IMR-90 (cell line): ENCODE measurements at regions not wholly inside any gene's neighbourhood (a gene's known extent, or its start where the extent isn't known, plus 50 kb on each side); places are given as distances from the start of the nearest gene placed in this dataset.

ENCODE experiments used
- ATAC-seq: fragments of 200-7000 bp; cut with Tn5 transposase; 2 replicates; pipeline ENCODE4 v1.9.1; 2020; ENCODE audit warnings: low read depth, mild to moderate bottlenecking, moderate library complexity
- BruUV-seq: library from RNA; stranded (reverse); fragments of 400-500 nt; replicated peaks from 2 replicates; lab custom pipeline; 2021; lab: Mats Ljungman, UMichigan
- CTCF ChIA-PET: fragments of 300-600 bp; formaldehyde crosslinking; extraction: SDS; loops from one replicate; lab custom pipeline; 2021; ENCODE audit warnings: antibody characterized with exemption; lab: Yijun Ruan, JAX
- POLR2A ChIA-PET: fragments of 300-600 bp; sonication (Branson Sonifier 250); formaldehyde crosslinking; loops from one replicate; lab custom pipeline; 2022; ENCODE audit warnings: antibody characterized with exemption; ENCODE audit not compliant: unreplicated experiment; lab: Charles Lee
- DNase-seq: peaks from one replicate; pipeline ENCODE4 v3.0.0; 2013
- H2AFZ ChIP-seq: replicated peaks from 2 replicates; pipeline ENCODE3; 2013; ENCODE audit warnings: low read length, mild to moderate bottlenecking; ENCODE audit not compliant: poor library complexity
- H2AK5ac ChIP-seq: 2 replicates; pipeline ENCODE4 v1.6.1; 2013; ENCODE audit warnings: low read depth, low read length, inconsistent platforms
- H2AK9ac ChIP-seq: replicated peaks from 2 replicates; pipeline ENCODE3; 2013; ENCODE audit warnings: mild to moderate bottlenecking, low read depth, low read length, moderate library complexity; ENCODE audit not compliant: poor library complexity
- H2BK120ac ChIP-seq: 2 replicates; pipeline ENCODE4 v1.6.1; 2013; ENCODE audit warnings: low read depth, low read length, inconsistent platforms
- H2BK15ac ChIP-seq: 3 replicates; pipeline ENCODE4 v1.6.1; 2013; ENCODE audit warnings: low read depth, low read length, inconsistent platforms
- H2BK20ac ChIP-seq: 2 replicates; pipeline ENCODE4 v1.6.1; 2013; ENCODE audit warnings: low read depth, mild to moderate bottlenecking, inconsistent platforms, low read length, moderate library complexity
- H2BK5ac ChIP-seq: 2 replicates; pipeline ENCODE4 v1.6.1; 2013; ENCODE audit warnings: mild to moderate bottlenecking, low read depth, low read length, inconsistent platforms; ENCODE audit not compliant: poor library complexity, severe bottlenecking
- H3K14ac ChIP-seq: replicated peaks from 2 replicates; pipeline ENCODE4 v1.6.1; 2013; ENCODE audit warnings: low read depth, low read length, inconsistent platforms
- H3K18ac ChIP-seq: 2 replicates; pipeline ENCODE4 v1.6.1; 2013; ENCODE audit warnings: low read depth, low read length, control low read depth
- H3K23ac ChIP-seq: 2 replicates; pipeline ENCODE4 v1.6.1; 2013; ENCODE audit warnings: low read depth, low read length, inconsistent platforms
- H3K27ac ChIP-seq: 2 replicates; pipeline ENCODE4 v1.5.1; 2013; ENCODE audit warnings: mild to moderate bottlenecking, control low read depth, low read length; ENCODE audit not compliant: insufficient read depth
- H3K27me3 ChIP-seq: 2 replicates; pipeline ENCODE4 v1.6.1; 2013; ENCODE audit warnings: low read length; ENCODE audit not compliant: control insufficient read depth, insufficient read depth
- H3K36me3 ChIP-seq: 2 replicates; pipeline ENCODE4 v1.6.1; 2013; ENCODE audit warnings: low read length, mixed read lengths; ENCODE audit not compliant: control insufficient read depth, insufficient read depth
- H3K4ac ChIP-seq: 2 replicates; pipeline ENCODE4 v1.6.1; 2013; ENCODE audit warnings: low read depth, low read length, inconsistent platforms
- H3K4me1 ChIP-seq: 2 replicates; pipeline ENCODE4 v1.6.1; 2013; ENCODE audit warnings: low read length, mixed read lengths; ENCODE audit not compliant: control insufficient read depth, insufficient read depth
- H3K4me2 ChIP-seq: 2 replicates; pipeline ENCODE4 v1.6.1; 2013; ENCODE audit warnings: low read depth, mild to moderate bottlenecking, control low read depth, low read length, moderate library complexity
- H3K4me3 ChIP-seq: 2 replicates; pipeline ENCODE4 v1.5.1; 2013; ENCODE audit warnings: low read depth, mild to moderate bottlenecking, control low read depth, low read length, moderate library complexity; ENCODE audit not compliant: insufficient read depth
- H3K56ac ChIP-seq: 2 replicates; pipeline ENCODE4 v1.6.1; 2013; ENCODE audit warnings: low read length, inconsistent platforms; ENCODE audit not compliant: insufficient read depth; ENCODE audit errors: extremely low read depth
- H3K79me1 ChIP-seq, 2 experiments: 2 replicates each; pipeline ENCODE4 v1.6.1; 2013; ENCODE audit warnings: low read length in 2 of 2, inconsistent platforms in 1 of 2, low read depth in 1 of 2
- H3K9ac ChIP-seq: 2 replicates; pipeline ENCODE4 v1.6.1; 2013; ENCODE audit warnings: low read depth, low read length, control low read depth
- H3K9me1 ChIP-seq: 2 replicates; pipeline ENCODE4 v1.6.1; 2013; ENCODE audit warnings: low read length, inconsistent platforms; ENCODE audit not compliant: insufficient read depth
- H3K9me3 ChIP-seq: 2 replicates; pipeline ENCODE4 v1.6.1; 2013; ENCODE audit warnings: low read length; ENCODE audit not compliant: control insufficient read depth, insufficient read depth
- H4K20me1 ChIP-seq: 2 replicates; pipeline ENCODE4 v1.6.1; 2013; ENCODE audit warnings: low read length, inconsistent platforms; ENCODE audit not compliant: insufficient read depth
- H4K5ac ChIP-seq: 2 replicates; pipeline ENCODE4 v1.6.1; 2013; ENCODE audit warnings: mild to moderate bottlenecking, low read depth, low read length, control low read depth
- H4K8ac ChIP-seq, 2 experiments: 2 replicates each; pipeline ENCODE4 v1.6.1; 2013; ENCODE audit warnings: low read depth in 2 of 2, low read length in 2 of 2, control low read depth in 1 of 2, inconsistent platforms in 1 of 2
- H4K91ac ChIP-seq: 2 replicates; pipeline ENCODE4 v1.6.1; 2013; ENCODE audit warnings: low read depth, low read length, inconsistent platforms; ENCODE audit not compliant: insufficient read depth
- BHLHE40 ChIP-seq: fragments of 150-350 bp; IDR thresholded peaks from 2 replicates; pipeline ENCODE4 v1.6.1; 2016; ENCODE audit warnings: mild to moderate bottlenecking, low read depth, low read length
- CEBPB ChIP-seq: IDR thresholded peaks from 2 replicates; pipeline ENCODE4 v1.6.1; 2012; ENCODE audit warnings: low read depth, low read length, improper control_type of control experiment
- CHD1 ChIP-seq: IDR thresholded peaks from 2 replicates; pipeline ENCODE4 v1.6.1; 2012; ENCODE audit warnings: low read depth, low read length, improper control_type of control experiment
- CTCF ChIP-seq: conservative IDR thresholded peaks from 2 replicates; pipeline ENCODE4 v1.5.1; 2012; ENCODE audit warnings: mild to moderate bottlenecking, low read depth, low read length, improper control_type of control experiment
- ELK1 ChIP-seq: fragments of 150-350 bp; IDR thresholded peaks from 2 replicates; pipeline ENCODE4 v1.6.1; 2016; ENCODE audit warnings: low read depth, mild to moderate bottlenecking, low read length, moderate library complexity, borderline replicate concordance
- FOS ChIP-seq: fragments of 150-350 bp; IDR thresholded peaks from 2 replicates; pipeline ENCODE4 v1.6.1; 2016; ENCODE audit warnings: low read depth, low read length
- MAFK ChIP-seq: IDR thresholded peaks from 2 replicates; pipeline ENCODE4 v1.6.1; 2012; ENCODE audit warnings: low read depth, low read length, improper control_type of control experiment
- MAZ ChIP-seq: IDR thresholded peaks from 2 replicates; pipeline ENCODE4 v1.6.1; 2012; ENCODE audit warnings: low read depth, mild to moderate bottlenecking, low read length, improper control_type of control experiment, moderate library complexity, borderline replicate concordance
- MXI1 ChIP-seq: IDR thresholded peaks from 2 replicates; pipeline ENCODE4 v1.6.1; 2012; ENCODE audit warnings: low read depth, mild to moderate bottlenecking, low read length, moderate library complexity, borderline replicate concordance
- NFE2L2 ChIP-seq: fragments of 150-350 bp; IDR thresholded peaks from 2 replicates; pipeline ENCODE4 v1.6.1; 2016; ENCODE audit warnings: low read depth, mild to moderate bottlenecking, low read length
- POLR2A ChIP-seq: IDR thresholded peaks from 2 replicates; pipeline ENCODE4 v1.6.1; 2012; ENCODE audit warnings: mild to moderate bottlenecking, low read depth, low read length
- RAD21 ChIP-seq: IDR thresholded peaks from 2 replicates; pipeline ENCODE4 v1.6.1; 2012; ENCODE audit warnings: low read length, improper control_type of control experiment
- RCOR1 ChIP-seq: IDR thresholded peaks from 2 replicates; pipeline ENCODE4 v1.6.1; 2012; ENCODE audit warnings: mild to moderate bottlenecking, low read length, improper control_type of control experiment; ENCODE audit not compliant: insufficient replicate concordance
- RFX5 ChIP-seq: IDR thresholded peaks from 2 replicates; pipeline ENCODE4 v1.8.0; 2012; ENCODE audit warnings: low read depth, mild to moderate bottlenecking, low read length, moderate library complexity
- SMC3 ChIP-seq: fragments of 150-350 bp; IDR thresholded peaks from 2 replicates; pipeline ENCODE4 v1.6.1; 2016; ENCODE audit warnings: low read depth, mild to moderate bottlenecking, antibody characterized with exemption, low read length, moderate library complexity
- USF2 ChIP-seq: fragments of 150-350 bp; IDR thresholded peaks from 2 replicates; pipeline ENCODE4 v1.6.1; 2017; ENCODE audit warnings: mild to moderate bottlenecking, antibody characterized with exemption, low read length, low read depth
- WGBS, 2 experiments: methylation state at CpG; one replicate each; pipeline versions ENCODE4 v1.1.5 to v1.1.7; 2013; ENCODE audit warnings: missing lambda C conversion rate in 2 of 2; ENCODE audit not compliant: insufficient read length in 1 of 2; ENCODE audit errors: extremely low coverage in 2 of 2; 5-methylcytosine and 5-hydroxymethylcytosine counted together
- dilution Hi-C: fragments of 300-500 bp; cut with HindIII; formaldehyde crosslinking; loops from one replicate; pipeline ENCODE4 v1.14.3; 2018; ENCODE audit warnings: low sequenced_read_pairs; ENCODE audit not compliant: unreplicated experiment
- in situ Hi-C: fragments of 300-500 bp; cut with MboI; formaldehyde crosslinking; loops from 3 replicates; pipeline ENCODE4 v1.14.3; 2019; ENCODE audit warnings: low sequenced_read_pairs, inconsistent platforms, mixed read lengths
- intact Hi-C: fragments of 100-400 bp; cut with micrococcal nuclease; formaldehyde crosslinking; loops from 2 replicates; pipeline ENCODE4 v1.10.0; 2022

GRCh38 chr4:57308301-57308700 is 198.1 kb upstream of the IGFBP7 start:
- in situ Hi-C loops = no loop called here

More at GRCh38 chr4:57308301-57308700, 198.1 kb upstream of the IGFBP7 start:
- Histone ChIP-seq H3K4ac (no peak overlapping the region), H3K23ac (no peak overlapping the region), H3K27ac (no peak overlapping the region), H3K14ac (no peak overlapping the region), H4K5ac (no peak overlapping the region), H3K9ac (no peak overlapping the region), H2BK15ac (no peak overlapping the region), H2AK5ac (no peak overlapping the region), H3K18ac (no peak overlapping the region), H2BK120ac (no peak overlapping the region), H2AK9ac (no peak overlapping the region), H3K4me3 (no peak overlapping the region), H3K4me2 (no peak overlapping the region), H2AFZ (no peak overlapping the region), H2BK20ac (no peak overlapping the region), H3K79me1 (no peaks in the 10 kb centered on the region), H3K9me3 (no peaks in the 10 kb centered on the region), H3K56ac (no peak overlapping the region), H4K91ac (no peak overlapping the region), H3K36me3 (no peaks in the 10 kb centered on the region), H4K20me1 (no peaks in the 10 kb centered on the region), H4K8ac (no peak overlapping the region), H2BK5ac (no peak overlapping the region), H3K4me1 (no peaks in the 10 kb centered on the region), H3K27me3 (no peaks in the 10 kb centered on the region; the same call in 1 of the 2 replicates), H3K9me1 (no peaks in the 10 kb centered on the region)
- no CpG with 5 or more reads among the region's 2 CpGs for WGBS, 2 experiments
- no TSS peak for BruUV-seq
- ChIA-PET POLR2A (no interaction called here), CTCF (interaction anchor here (0.6 kb wide), 1 partner anchor 18 kb away, joined by 3 read pairs; no protein-coding TSS in a partner anchor)
- intact Hi-C loops (no loop called here), dilution Hi-C loops (no loop called here)
- no peak for TF ChIP-seq NFE2L2
- no peak for TF ChIP-seq USF2
- no peak for TF ChIP-seq ELK1
- TF ChIP-seq MAZ = no peak
- TF ChIP-seq MXI1 = no peak
- no peak for TF ChIP-seq RAD21
- TF ChIP-seq POLR2A = no peak
- TF ChIP-seq FOS = no peak
- no peak for TF ChIP-seq BHLHE40
- TF ChIP-seq CEBPB = no peak
- TF ChIP-seq RFX5 = no peak
- TF ChIP-seq CTCF = no peak
- no peak for TF ChIP-seq CHD1
- no peak for TF ChIP-seq MAFK
- TF ChIP-seq SMC3 = no peak
- no peak for TF ChIP-seq RCOR1
- ATAC-seq (no peak), DNase-seq (no peak)
